Keratinocyte (primary cell): ENCODE measurements at regions not wholly inside any gene's neighbourhood (a gene's known extent, or its start where the extent isn't known, plus 50 kb on each side); places are given as distances from the start of the nearest gene placed in this dataset.

Experiments
- EZH2 ChIP-seq: IDR thresholded peaks from one replicate; pipeline ENCODE4 v1.6.1; 2012; ENCODE audit warnings: inconsistent platforms, mild to moderate bottlenecking, low read length, moderate library complexity
- TF ChIP-seq, protein P1 (sequence below), 3 experiments: IDR thresholded peaks in 1 of 3; conservative IDR thresholded peaks in 1 of 3; optimal IDR thresholded peaks in 1 of 3; 2 replicates in 2 of 3; 3 replicates in 1 of 3; pipeline versions ENCODE3 to v1.5.1; 2011; ENCODE audit warnings: low read length in 3 of 3, mild to moderate bottlenecking in 3 of 3, moderate library complexity in 2 of 3, control low read depth in 1 of 3, inconsistent platforms in 1 of 3; ENCODE audit not compliant: insufficient read depth in 2 of 3; ENCODE audit errors: extremely low read depth in 1 of 3

DNA sequence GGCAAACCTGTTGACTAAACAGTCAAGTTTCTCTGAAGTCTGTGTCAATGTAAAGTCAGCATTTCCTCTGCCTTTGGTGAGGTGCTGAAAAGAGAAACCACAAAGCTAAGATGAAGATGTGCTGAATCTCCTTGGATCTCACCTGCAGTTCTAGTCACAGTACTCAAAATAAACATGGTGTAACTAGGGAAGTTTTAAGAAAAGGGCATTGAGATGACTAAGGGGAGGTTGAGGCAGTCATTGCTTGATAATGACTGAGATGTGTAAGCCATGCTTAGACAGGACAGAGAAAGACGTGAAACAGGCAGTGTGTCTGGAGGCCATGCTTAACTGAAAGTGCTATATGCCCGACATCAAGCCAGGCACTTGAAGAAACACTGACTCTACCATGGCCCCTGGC, 1010.0 kb upstream of the CELF4 start:
- TF ChIP-seq, protein P1, sequence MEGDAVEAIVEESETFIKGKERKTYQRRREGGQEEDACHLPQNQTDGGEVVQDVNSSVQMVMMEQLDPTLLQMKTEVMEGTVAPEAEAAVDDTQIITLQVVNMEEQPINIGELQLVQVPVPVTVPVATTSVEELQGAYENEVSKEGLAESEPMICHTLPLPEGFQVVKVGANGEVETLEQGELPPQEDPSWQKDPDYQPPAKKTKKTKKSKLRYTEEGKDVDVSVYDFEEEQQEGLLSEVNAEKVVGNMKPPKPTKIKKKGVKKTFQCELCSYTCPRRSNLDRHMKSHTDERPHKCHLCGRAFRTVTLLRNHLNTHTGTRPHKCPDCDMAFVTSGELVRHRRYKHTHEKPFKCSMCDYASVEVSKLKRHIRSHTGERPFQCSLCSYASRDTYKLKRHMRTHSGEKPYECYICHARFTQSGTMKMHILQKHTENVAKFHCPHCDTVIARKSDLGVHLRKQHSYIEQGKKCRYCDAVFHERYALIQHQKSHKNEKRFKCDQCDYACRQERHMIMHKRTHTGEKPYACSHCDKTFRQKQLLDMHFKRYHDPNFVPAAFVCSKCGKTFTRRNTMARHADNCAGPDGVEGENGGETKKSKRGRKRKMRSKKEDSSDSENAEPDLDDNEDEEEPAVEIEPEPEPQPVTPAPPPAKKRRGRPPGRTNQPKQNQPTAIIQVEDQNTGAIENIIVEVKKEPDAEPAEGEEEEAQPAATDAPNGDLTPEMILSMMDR (optimal IDR thresholded peaks at IDR 0.05 in 1 of 3, IDR thresholded peaks at IDR 0.05 in 1 of 3, conservative IDR thresholded peaks at IDR 0.05 in 1 of 3; ENCODE audit: extremely low read depth in 1 of 3, insufficient read depth in 2 of 3, low read length in 3 of 3) = no peak
- no peak for TF ChIP-seq EZH2
